ENCODE measurements at regions not wholly inside any gene's neighbourhood (a gene's known extent, or its start where the extent isn't known, plus 50 kb on each side); places are given as distances from the start of the nearest gene placed in this dataset.

GRCh38 chr6:67353861-67354260, 1281.2 kb upstream of the ADGRB3 start:
- Histone ChIP-seq H3K9me3 (replicated peaks; ENCODE audit: control insufficient read depth, insufficient read depth, low read depth, low read length) (no peaks in the 10 kb centered on the region), H3K9me1 (ENCODE audit: control insufficient read depth, insufficient read depth, low read length) (no peaks in the 10 kb centered on the region), H3K4me2 (ENCODE audit: insufficient read depth, low read length) (no peak overlapping the region), H2AFZ (ENCODE audit: low read depth, low read length) (no peak overlapping the region), H4K20me1 (replicated peaks; ENCODE audit: control insufficient read depth, insufficient read depth, low read length) (no peaks in the 10 kb centered on the region), H3K79me2 (ENCODE audit: control insufficient read depth, insufficient read depth, low read length) (no peaks in the 10 kb centered on the region), H3K27me3 (ENCODE audit: control insufficient read depth in 2 of 2, insufficient read depth in 2 of 2, low read length in 2 of 2) (no peaks in the 10 kb centered on the region), H3K4me3 (no peak overlapping the region), H3K36me3 (ENCODE audit: control insufficient read depth, insufficient read depth, low read length) (no peaks in the 10 kb centered on the region), H3K9ac (ENCODE audit: insufficient read depth in 1 of 2, low read depth in 2 of 2, low read length in 2 of 2) (no peak overlapping the region), H3K27ac (ENCODE audit: extremely low read depth, low read depth, low read length) (no peak overlapping the region), H3K4me1 (replicated peaks in 1 of 2; ENCODE audit: control insufficient read depth in 2 of 2, insufficient read depth in 2 of 2, low read length in 2 of 2) (no peaks in the 10 kb centered on the region; a peak in 1 of 5 replicates)
- FAIRE-seq (no peak), ATAC-seq (peak; percentile 15; the same call in 2 of the 3 replicates), DNase-seq (ENCODE audit: extremely low read depth in 1 of 4, low spot score in 3 of 4) (no peak)
- BruUV-seq (replicated peaks) = no TSS peak
- in situ Hi-C loops (cut with MboI) = no loop called here
- ChIA-PET POLR2A (no interaction called here), CTCF (ENCODE audit: low intra/inter-chr PET ratio) (no interaction called here)
- WGBS (ENCODE audit: insufficient coverage, low coverage, missing lambda C conversion rate) = 2% methylated on average over 3 of the region's 3 CpGs
- no peak for TF ChIP-seq CSDE1 (IDR thresholded peaks at IDR 0.05)
- TF ChIP-seq MYNN (IDR thresholded peaks at IDR 0.05) = no peak
- no peak for TF ChIP-seq MYNN (CRISPR knock-in tag; IDR thresholded peaks at IDR 0.05)
- TF ChIP-seq FOXO4 (CRISPR knock-in tag; IDR thresholded peaks at IDR 0.05) = no peak
- no peak for TF ChIP-seq ZNF778 (CRISPR knock-in tag; IDR thresholded peaks at IDR 0.05)
- TF ChIP-seq CHCHD3 (CRISPR knock-in tag; IDR thresholded peaks at IDR 0.05) = no peak
- TF ChIP-seq STAG1 (CRISPR knock-in tag; IDR thresholded peaks at IDR 0.05; ENCODE audit: borderline replicate concordance) = no peak
- TF ChIP-seq, protein P1, sequence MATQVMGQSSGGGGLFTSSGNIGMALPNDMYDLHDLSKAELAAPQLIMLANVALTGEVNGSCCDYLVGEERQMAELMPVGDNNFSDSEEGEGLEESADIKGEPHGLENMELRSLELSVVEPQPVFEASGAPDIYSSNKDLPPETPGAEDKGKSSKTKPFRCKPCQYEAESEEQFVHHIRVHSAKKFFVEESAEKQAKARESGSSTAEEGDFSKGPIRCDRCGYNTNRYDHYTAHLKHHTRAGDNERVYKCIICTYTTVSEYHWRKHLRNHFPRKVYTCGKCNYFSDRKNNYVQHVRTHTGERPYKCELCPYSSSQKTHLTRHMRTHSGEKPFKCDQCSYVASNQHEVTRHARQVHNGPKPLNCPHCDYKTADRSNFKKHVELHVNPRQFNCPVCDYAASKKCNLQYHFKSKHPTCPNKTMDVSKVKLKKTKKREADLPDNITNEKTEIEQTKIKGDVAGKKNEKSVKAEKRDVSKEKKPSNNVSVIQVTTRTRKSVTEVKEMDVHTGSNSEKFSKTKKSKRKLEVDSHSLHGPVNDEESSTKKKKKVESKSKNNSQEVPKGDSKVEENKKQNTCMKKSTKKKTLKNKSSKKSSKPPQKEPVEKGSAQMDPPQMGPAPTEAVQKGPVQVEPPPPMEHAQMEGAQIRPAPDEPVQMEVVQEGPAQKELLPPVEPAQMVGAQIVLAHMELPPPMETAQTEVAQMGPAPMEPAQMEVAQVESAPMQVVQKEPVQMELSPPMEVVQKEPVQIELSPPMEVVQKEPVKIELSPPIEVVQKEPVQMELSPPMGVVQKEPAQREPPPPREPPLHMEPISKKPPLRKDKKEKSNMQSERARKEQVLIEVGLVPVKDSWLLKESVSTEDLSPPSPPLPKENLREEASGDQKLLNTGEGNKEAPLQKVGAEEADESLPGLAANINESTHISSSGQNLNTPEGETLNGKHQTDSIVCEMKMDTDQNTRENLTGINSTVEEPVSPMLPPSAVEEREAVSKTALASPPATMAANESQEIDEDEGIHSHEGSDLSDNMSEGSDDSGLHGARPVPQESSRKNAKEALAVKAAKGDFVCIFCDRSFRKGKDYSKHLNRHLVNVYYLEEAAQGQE (IDR thresholded peaks at IDR 0.05; ENCODE audit: borderline replicate concordance) = no peak
- TF ChIP-seq, protein P1 (CRISPR knock-in tag; IDR thresholded peaks at IDR 0.05; ENCODE audit: low read depth) = no peak
- TF ChIP-seq FOXM1 (IDR thresholded peaks at IDR 0.05; ENCODE audit: low read depth) = no peak
- no peak for TF ChIP-seq FOXM1 (CRISPR knock-in tag; IDR thresholded peaks at IDR 0.05; ENCODE audit: low read depth)
- intact Hi-C loops (cut with micrococcal nuclease) = no loop called here

All from K562 (cell line).